Left ventricle myocardium inferior (tissue), 1 donor: ENCODE measurements at regions not wholly inside any gene's neighbourhood (a gene's known extent, or its start where the extent isn't known, plus 50 kb on each side); places are given as distances from the start of the nearest gene placed in this dataset.

Experiments used
- DNase-seq: peaks from one replicate; pipeline ENCODE4 v3.0.0-alpha.2; 2020
- H3K27ac ChIP-seq: fragments of 200-600 bp; replicated peaks from 2 replicates; pipeline ENCODE4 v1.8.0; 2021
- H3K27me3 ChIP-seq: fragments of 200-600 bp; 2 replicates; pipeline ENCODE4 v1.8.0; 2021; ENCODE audit warnings: low read depth
- H3K36me3 ChIP-seq: fragments of 200-600 bp; 2 replicates; pipeline ENCODE4 v1.8.0; 2021
- H3K4me1 ChIP-seq: fragments of 200-600 bp; 2 replicates; pipeline ENCODE4 v1.8.0; 2021
- H3K4me3 ChIP-seq: fragments of 200-600 bp; 2 replicates; pipeline ENCODE4 v1.8.0; 2021; ENCODE audit warnings: mild to moderate bottlenecking, moderate library complexity
- H3K9me3 ChIP-seq: fragments of 200-600 bp; replicated peaks from 2 replicates; pipeline ENCODE4 v1.8.0; 2021
- CTCF ChIP-seq: fragments of 200-600 bp; IDR thresholded peaks from 2 replicates; pipeline ENCODE4 v1.8.0; 2021; ENCODE audit warnings: antibody characterized with exemption, mild to moderate bottlenecking, borderline replicate concordance
- intact Hi-C: fragments of 100-400 bp; cut with micrococcal nuclease; formaldehyde crosslinking; loops from one replicate; pipeline ENCODE4 v1.11.0; 2022
- donor health status: DM: no; HTN: yes; CAD: no; lungs with severe emphysema.

GRCh38 chr16:80164966-80165550, 375.7 kb upstream of the DYNLRB2 start:
- DNase-seq = no peak
- no peak for TF ChIP-seq CTCF
- H3K9me3 ChIP-seq = peaks cover 5% of the 10 kb centered on the region
- intact Hi-C loops = no loop called here
- no peak overlapping the region for H3K27ac ChIP-seq
- peaks cover 11% of the 10 kb centered on the region for H3K27me3 ChIP-seq
- H3K4me1 ChIP-seq = no peaks in the 10 kb centered on the region
- H3K4me3 ChIP-seq = no peak overlapping the region
- no peaks in the 10 kb centered on the region for H3K36me3 ChIP-seq

GRCh38 chr16:80163339-80163738, 377.5 kb upstream of the DYNLRB2 start:
- no peak for TF ChIP-seq CTCF
- peaks cover 5% of the 10 kb centered on the region for H3K9me3 ChIP-seq
- H3K4me3 ChIP-seq = no peak overlapping the region
- intact Hi-C loops = no loop called here
- no peaks in the 10 kb centered on the region for H3K4me1 ChIP-seq
- peaks cover 7% of the 10 kb centered on the region for H3K27me3 ChIP-seq
- DNase-seq = no peak
- no peak overlapping the region for H3K27ac ChIP-seq
- no peaks in the 10 kb centered on the region for H3K36me3 ChIP-seq

GRCh38 chr16:80161799-80162739, 378.7 kb upstream of the DYNLRB2 start:
- no peak for DNase-seq
- intact Hi-C loops = no loop called here
- Histone ChIP-seq H3K36me3 (no peaks in the 10 kb centered on the region), H3K9me3 (peaks cover 5% of the 10 kb centered on the region), H3K27me3 (no peaks in the 10 kb centered on the region), H3K27ac (no peak overlapping the region), H3K4me1 (no peaks in the 10 kb centered on the region), H3K4me3 (no peak overlapping the region)
- no peak for TF ChIP-seq CTCF

GRCh38 chr16:80158766-80159165, 382.0 kb upstream of the DYNLRB2 start:
- H3K27ac ChIP-seq = no peak overlapping the region
- no peak overlapping the region for H3K4me3 ChIP-seq
- no peaks in the 10 kb centered on the region for H3K27me3 ChIP-seq
- no peaks in the 10 kb centered on the region for H3K4me1 ChIP-seq
- no peaks in the 10 kb centered on the region for H3K9me3 ChIP-seq
- intact Hi-C loops = no loop called here
- DNase-seq = no peak
- H3K36me3 ChIP-seq = no peaks in the 10 kb centered on the region
- TF ChIP-seq CTCF = no peak

GRCh38 chr16:80151722-80152111, 389.1 kb upstream of the DYNLRB2 start:
- intact Hi-C loops = no loop called here
- Histone ChIP-seq H3K4me3 (no peak overlapping the region), H3K27me3 (peaks cover 4% of the 10 kb centered on the region), H3K9me3 (no peaks in the 10 kb centered on the region), H3K36me3 (no peaks in the 10 kb centered on the region), H3K4me1 (peaks cover 6% of the 10 kb centered on the region), H3K27ac (peak overlapping the region; percentile 33)
- DNase-seq = no peak
- TF ChIP-seq CTCF = no peak
